ENCODE measurements at regions not wholly inside any gene's neighbourhood (a gene's known extent, or its start where the extent isn't known, plus 50 kb on each side); places are given as distances from the start of the nearest gene placed in this dataset.

DNA sequence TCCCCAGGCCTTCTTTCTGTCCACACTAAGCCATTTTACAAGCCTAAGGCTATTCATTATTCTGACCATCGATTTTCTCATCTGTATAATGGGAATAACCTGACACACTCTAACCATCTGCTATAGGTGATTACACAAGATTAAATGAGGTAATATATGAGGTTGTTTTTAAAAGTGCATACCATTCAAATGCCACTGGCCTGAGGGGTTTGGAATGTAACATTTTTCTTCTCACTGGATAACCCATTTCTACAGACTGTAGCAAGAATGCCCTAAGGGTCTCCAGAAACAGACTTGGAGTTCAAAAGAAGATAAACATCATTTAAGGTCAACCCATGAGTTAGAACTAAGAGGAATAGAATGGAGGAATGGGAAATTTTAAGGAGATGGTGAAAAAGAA is 111.7 kb upstream of the SETBP1 start:
- TF ChIP-seq, protein P1, sequence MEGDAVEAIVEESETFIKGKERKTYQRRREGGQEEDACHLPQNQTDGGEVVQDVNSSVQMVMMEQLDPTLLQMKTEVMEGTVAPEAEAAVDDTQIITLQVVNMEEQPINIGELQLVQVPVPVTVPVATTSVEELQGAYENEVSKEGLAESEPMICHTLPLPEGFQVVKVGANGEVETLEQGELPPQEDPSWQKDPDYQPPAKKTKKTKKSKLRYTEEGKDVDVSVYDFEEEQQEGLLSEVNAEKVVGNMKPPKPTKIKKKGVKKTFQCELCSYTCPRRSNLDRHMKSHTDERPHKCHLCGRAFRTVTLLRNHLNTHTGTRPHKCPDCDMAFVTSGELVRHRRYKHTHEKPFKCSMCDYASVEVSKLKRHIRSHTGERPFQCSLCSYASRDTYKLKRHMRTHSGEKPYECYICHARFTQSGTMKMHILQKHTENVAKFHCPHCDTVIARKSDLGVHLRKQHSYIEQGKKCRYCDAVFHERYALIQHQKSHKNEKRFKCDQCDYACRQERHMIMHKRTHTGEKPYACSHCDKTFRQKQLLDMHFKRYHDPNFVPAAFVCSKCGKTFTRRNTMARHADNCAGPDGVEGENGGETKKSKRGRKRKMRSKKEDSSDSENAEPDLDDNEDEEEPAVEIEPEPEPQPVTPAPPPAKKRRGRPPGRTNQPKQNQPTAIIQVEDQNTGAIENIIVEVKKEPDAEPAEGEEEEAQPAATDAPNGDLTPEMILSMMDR (optimal IDR thresholded peaks at IDR 0.05 in 1 of 3, IDR thresholded peaks at IDR 0.05 in 1 of 3, conservative IDR thresholded peaks at IDR 0.05 in 1 of 3; ENCODE audit: extremely low read depth in 1 of 3, insufficient read depth in 2 of 3, low read length in 3 of 3), result no peak
- TF ChIP-seq EZH2 (IDR thresholded peaks at IDR 0.05; ENCODE audit: low read length), result no peak

All from keratinocyte (primary cell).